ENCODE measurements at regions not wholly inside any gene's neighbourhood (a gene's known extent, or its start where the extent isn't known, plus 50 kb on each side); places are given as distances from the start of the nearest gene placed in this dataset.

- ChIA-PET SMC1A (ENCODE audit: uncharacterized antibody, unreplicated experiment) (interaction anchor here (0.6 kb wide), 1 partner anchor 299 kb away, joined by 3 read pairs; no protein-coding TSS in a partner anchor), POLR2A (no interaction called here), CTCF (interaction anchor here (1.0 kb wide), 1 partner anchor 169 kb away, joined by 4 read pairs; no protein-coding TSS in a partner anchor), RAD21 (ENCODE audit: unreplicated experiment) (no interaction called here)
- H3K4me1 ChIP-seq (ENCODE audit: control insufficient read depth, insufficient read depth, low read length) = no peaks in the 10 kb centered on the region
- no peak overlapping the region for H3K4me2 ChIP-seq (ENCODE audit: control insufficient read depth, insufficient read depth)
- H4K20me1 ChIP-seq (ENCODE audit: control insufficient read depth, insufficient read depth) = no peaks in the 10 kb centered on the region
- H3K27ac ChIP-seq (ENCODE audit: control insufficient read depth, insufficient read depth) = no peak overlapping the region
- H3K9me3 ChIP-seq (replicated peaks; ENCODE audit: control insufficient read depth, insufficient read depth, low read length) = no peaks in the 10 kb centered on the region
- DNase-seq (ENCODE audit: low read depth, low spot score) (no peak), ATAC-seq (no peak), FAIRE-seq (no peak)
- no peaks in the 10 kb centered on the region for H3K36me3 ChIP-seq (ENCODE audit: control insufficient read depth in 2 of 2, insufficient read depth in 2 of 2, low read length in 1 of 2)
- TF ChIP-seq YY1 (IDR thresholded peaks at IDR 0.05; ENCODE audit: low read depth, low read length) (no peak), NKRF (conservative IDR thresholded peaks at IDR 0.05) (no peak), NR2C1 (IDR thresholded peaks at IDR 0.05) (no peak), MYB (IDR thresholded peaks at IDR 0.05; ENCODE audit: borderline replicate concordance, low read depth, low read length) (no peak), ESRRA (IDR thresholded peaks at IDR 0.05; ENCODE audit: low read length) (no peak), NFXL1 (IDR thresholded peaks at IDR 0.05; ENCODE audit: borderline replicate concordance) (no peak), NBN (IDR thresholded peaks at IDR 0.05) (no peak), EZH2 (IDR thresholded peaks at IDR 0.05; ENCODE audit: borderline replicate concordance, control insufficient read depth, low read depth, low read length) (no peak), RELA (IDR thresholded peaks at IDR 0.05; ENCODE audit: borderline replicate concordance, partially characterized antibody) (no peak), DPF2 (IDR thresholded peaks at IDR 0.05) (no peak), NFYB (IDR thresholded peaks at IDR 0.05; ENCODE audit: insufficient read depth, low read depth, low read length) (no peak), CEBPB (IDR thresholded peaks at IDR 0.05; ENCODE audit: borderline replicate concordance in 1 of 2, low read depth in 2 of 2, low read length in 2 of 2) (no peak), HDAC2 (IDR thresholded peaks at IDR 0.05) (no peak), NR2F1 (conservative IDR thresholded peaks at IDR 0.05) (no peak), CEBPZ (IDR thresholded peaks at IDR 0.05; ENCODE audit: low read depth, low read length) (no peak), ATF7 (IDR thresholded peaks at IDR 0.05; ENCODE audit: low read depth) (no peak), SP1 (IDR thresholded peaks at IDR 0.05; ENCODE audit: low read depth, low read length) (no peak), CHD1 (IDR thresholded peaks at IDR 0.05; ENCODE audit: low read depth, low read length) (no peak)
- TF ChIP-seq, protein P1, sequence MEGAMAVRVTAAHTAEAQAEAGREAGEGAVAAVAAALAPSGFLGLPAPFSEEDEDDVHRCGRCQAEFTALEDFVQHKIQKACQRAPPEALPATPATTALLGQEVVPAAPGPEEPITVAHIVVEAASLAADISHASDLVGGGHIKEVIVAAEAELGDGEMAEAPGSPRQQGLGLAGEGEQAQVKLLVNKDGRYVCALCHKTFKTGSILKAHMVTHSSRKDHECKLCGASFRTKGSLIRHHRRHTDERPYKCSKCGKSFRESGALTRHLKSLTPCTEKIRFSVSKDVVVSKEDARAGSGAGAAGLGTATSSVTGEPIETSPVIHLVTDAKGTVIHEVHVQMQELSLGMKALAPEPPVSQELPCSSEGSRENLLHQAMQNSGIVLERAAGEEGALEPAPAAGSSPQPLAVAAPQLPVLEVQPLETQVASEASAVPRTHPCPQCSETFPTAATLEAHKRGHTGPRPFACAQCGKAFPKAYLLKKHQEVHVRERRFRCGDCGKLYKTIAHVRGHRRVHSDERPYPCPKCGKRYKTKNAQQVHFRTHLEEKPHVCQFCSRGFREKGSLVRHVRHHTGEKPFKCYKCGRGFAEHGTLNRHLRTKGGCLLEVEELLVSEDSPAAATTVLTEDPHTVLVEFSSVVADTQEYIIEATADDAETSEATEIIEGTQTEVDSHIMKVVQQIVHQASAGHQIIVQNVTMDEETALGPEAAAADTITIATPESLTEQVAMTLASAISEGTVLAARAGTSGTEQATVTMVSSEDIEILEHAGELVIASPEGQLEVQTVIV (IDR thresholded peaks at IDR 0.05; ENCODE audit: borderline replicate concordance, partially characterized antibody) = no peak
- no peaks in the 10 kb centered on the region for H3K27me3 ChIP-seq (replicated peaks in 1 of 2; ENCODE audit: control insufficient read depth in 2 of 2, insufficient read depth in 2 of 2, low read length in 1 of 2)
- no peaks in the 10 kb centered on the region for H3K79me2 ChIP-seq (ENCODE audit: control insufficient read depth, insufficient read depth, low read length)
- in situ Hi-C loops (cut with MboI) (no loop called here), intact Hi-C loops (cut with micrococcal nuclease; ENCODE audit: unreplicated experiment) (no loop called here)
- H3K4me3 ChIP-seq = no peak overlapping the region
- 0% methylated on average over 1 of the region's 1 CpG for WGBS (ENCODE audit: insufficient coverage, insufficient replicate concordance, low lambda C conversion rate, missing lambda C conversion rate)
- no peak overlapping the region for H2AFZ ChIP-seq (ENCODE audit: control insufficient read depth, low read depth, low read length)
- BruUV-seq (replicated peaks) = no TSS peak
- H3K9ac ChIP-seq (ENCODE audit: control insufficient read depth, insufficient read depth, low read length) = no peak overlapping the region
Measured at GRCh38 chr3:180097626-180098025, 60.9 kb upstream of the PEX5L start.

Measured in GM12878 (cell line).